GM18505 (cell line): ENCODE measurements at regions not wholly inside any gene's neighbourhood (a gene's known extent, or its start where the extent isn't known, plus 50 kb on each side); places are given as distances from the start of the nearest gene placed in this dataset.

Source experiments
- ATAC-seq: cut with Tn5 transposase; IDR thresholded peaks from one replicate; pipeline ENCODE4 v1.9.1; 2021; ENCODE audit not compliant: unreplicated experiment
- POLR2A ChIP-seq: IDR thresholded peaks from 4 replicates; pipeline ENCODE4 v1.6.1; 2011; ENCODE audit warnings: borderline replicate concordance; ENCODE audit not compliant: insufficient read depth, insufficient read length; ENCODE audit errors: extremely low read depth

DNA sequence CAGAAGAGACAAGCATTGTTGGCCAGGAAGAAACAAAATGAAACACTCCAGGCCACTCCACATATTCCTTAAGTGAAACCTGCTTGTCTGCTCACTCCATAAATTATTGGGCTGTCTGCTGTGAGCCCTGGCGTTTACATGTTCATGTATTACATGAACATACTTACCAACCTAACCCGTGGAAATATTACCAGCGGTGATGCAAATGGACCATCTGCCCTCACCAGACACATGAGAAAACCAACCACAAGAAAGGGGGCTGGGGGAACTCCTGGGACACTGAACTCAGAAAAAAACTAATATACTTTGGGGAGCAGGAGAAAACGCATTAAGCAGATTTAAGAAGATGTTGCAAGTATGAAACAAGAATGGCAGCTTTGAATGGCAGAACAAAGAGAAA lies 731.2 kb upstream of the IGFBP3 start:
- ATAC-seq: no peak
- TF ChIP-seq POLR2A: no peak

DNA sequence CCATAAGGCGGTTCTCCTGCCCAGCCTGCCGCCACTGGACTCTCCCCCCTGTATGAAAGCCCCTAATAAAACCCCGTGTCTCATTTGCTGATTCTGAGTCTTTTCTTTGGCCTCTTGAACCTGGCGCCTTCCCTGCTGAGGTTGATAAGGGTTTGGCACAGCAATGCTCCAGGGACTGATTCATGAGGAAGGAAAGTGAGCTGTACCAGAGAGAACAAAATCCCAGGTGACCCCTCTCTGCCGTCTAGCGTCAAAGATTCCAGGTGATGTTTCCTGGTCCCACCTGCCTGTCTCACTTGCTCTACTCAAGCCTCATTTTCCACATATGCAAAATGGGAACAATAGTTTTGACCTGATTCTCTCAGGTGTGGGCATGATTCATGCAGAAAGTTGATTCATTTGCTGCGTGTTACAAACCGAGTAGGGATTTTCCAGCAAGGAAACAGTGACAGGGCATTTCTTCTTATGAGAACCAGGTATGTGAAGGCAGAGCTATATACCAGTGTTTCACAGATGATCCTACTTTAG lies 730.6 kb upstream of the IGFBP3 start:
- ATAC-seq: no peak
- no peak for TF ChIP-seq POLR2A

DNA sequence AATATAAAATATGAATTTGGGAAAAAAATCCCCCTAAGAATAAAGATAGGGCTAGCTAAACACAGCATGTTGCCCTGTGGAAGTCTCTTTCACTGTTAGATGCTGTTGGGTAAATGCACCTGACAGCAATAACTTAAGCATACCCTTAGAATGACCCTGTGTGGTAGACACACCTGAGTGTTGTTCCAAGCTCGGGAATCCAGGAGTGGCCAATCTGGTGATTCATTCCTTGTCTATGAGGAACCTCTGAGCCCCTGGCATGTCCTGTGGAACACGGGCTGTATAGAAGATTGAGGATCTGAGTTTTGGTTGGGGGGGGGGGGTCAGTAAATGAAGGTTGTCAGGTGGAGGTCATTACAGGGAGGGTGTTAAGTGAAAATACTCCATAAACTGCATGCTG lies 730.0 kb upstream of the IGFBP3 start:
- ATAC-seq: no peak
- TF ChIP-seq POLR2A: no peak

DNA sequence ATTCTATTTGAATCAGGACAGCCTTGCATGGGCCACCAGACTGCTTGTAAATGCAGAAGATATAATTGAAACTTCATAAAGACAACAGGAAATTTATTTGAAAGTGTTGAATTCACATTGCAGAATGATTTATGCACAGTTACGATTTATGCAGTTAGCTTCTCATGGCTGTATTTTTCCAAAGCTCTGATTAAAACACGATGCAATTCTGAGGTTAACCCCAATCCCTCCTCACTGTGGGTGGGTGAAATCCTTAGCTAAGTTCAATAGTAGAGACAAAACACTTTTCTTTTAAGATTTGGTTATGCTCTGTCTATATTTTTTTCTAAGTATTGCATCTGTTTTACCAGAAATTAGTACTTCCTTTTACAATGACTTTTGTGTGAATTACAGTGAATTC lies 728.8 kb upstream of the IGFBP3 start:
- no peak for TF ChIP-seq POLR2A
- ATAC-seq: no peak

DNA sequence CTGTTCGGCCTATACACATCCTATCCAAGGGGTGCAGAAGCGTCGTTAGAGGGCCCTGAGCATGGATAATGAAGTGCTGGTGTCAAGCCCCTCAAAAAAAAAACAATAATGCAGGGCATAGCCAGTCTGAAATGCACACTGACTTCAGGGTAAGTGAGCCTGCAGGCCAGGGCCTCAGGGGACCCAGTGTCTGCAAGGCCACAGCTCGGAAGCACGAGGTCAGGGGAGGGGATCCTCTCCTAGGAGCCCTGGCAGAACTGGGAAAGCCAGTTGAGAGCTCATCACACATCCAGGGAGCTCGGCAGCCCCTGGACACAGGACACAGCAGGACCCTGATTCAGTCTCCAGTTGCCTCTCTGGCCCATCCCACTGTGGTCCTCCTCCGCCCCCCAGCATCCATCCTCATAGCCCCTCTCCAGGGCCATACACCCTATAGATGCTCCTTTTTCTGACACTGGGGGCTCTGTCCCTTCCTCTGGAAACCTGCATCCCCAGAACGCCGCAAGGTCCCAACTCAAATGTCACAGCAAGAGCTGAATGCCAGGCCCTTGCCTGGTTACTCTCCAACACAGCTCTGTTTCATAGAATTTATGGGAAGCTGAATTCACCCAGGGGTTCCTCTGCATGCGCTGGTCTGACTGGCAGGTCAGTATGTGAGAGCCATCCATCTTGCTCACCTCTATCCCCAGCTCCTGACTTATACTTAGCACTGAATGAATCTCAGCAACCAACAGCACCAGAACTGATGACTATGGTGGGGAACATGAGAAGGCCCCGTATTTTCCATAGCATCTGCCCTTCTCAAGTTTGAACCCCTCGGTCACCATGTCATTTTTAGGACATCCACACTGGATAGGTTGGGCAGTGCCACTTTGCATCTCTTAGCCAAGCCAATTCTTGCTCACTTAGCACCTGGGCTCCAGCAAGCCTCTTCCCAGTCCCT lies 717.0 kb upstream of the IGFBP3 start:
- TF ChIP-seq POLR2A: no peak
- ATAC-seq: no peak

DNA sequence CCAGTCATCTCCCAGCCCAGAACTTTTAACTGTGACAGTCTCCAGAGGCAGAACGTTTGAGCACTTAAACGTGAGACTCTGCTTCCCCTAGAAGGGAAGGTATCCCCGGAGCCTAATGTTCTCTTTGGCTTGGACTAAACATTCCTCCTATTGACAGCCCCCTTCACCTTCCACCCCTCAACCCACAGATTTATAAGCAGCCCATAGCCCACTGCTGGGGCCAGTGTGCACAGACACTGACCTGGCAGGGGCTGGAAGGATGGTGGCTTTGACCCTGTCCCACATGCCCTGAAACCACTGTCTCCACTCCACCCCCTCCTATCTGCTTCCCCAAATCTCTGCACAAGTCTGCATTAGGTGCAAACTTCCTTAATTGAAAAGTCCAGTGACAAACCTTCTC lies 715.0 kb upstream of the IGFBP3 start:
- ATAC-seq: no peak
- TF ChIP-seq POLR2A: no peak

DNA sequence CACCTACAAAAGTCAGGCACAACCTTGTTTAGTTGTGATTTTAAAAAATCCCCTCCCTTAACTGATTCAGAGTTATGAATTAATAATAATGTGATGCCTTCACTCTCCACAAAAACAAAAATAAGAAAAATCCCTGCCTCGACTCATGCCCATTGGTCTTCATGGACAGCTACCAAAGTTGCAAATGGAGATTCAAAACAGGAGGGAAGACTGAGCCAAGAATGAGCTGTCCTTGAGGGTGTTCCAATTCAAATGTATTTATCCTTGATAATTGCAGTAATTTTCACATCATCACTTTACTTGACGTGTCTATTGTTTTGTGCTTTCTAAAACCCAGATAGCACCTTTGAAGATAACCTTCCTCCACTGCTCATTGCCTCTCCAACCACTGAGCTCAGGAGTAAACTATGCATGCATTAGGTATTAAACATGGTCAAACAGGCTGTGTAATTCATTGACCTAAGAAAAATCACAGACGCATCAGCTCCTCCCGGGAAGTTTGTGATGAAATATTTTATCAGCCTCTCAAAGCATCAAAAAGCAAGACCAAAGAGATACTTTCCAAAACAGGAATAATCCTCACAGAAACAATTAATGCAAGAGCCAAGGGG lies 712.7 kb upstream of the IGFBP3 start:
- ATAC-seq: no peak
- TF ChIP-seq POLR2A: no peak

DNA sequence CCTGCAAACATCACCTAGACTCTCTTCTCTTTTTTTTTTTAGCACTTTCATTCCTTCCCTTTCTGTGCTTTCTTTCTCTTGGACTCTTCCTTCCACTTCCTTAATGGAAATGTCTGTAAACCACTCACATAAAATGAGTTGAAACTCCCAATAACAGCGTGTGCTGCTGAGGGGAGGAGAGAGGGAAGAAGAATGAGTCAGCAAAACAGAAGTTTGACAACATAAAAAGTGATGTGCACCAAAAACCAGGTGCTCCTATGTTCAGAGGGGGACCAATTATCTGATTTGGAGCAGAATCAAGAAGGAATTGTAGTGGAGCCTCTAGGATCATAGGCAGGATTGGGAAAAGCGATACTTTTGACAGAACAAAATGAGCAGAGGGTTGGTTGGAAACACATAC lies 712.1 kb upstream of the IGFBP3 start:
- TF ChIP-seq POLR2A: no peak
- no peak for ATAC-seq

DNA sequence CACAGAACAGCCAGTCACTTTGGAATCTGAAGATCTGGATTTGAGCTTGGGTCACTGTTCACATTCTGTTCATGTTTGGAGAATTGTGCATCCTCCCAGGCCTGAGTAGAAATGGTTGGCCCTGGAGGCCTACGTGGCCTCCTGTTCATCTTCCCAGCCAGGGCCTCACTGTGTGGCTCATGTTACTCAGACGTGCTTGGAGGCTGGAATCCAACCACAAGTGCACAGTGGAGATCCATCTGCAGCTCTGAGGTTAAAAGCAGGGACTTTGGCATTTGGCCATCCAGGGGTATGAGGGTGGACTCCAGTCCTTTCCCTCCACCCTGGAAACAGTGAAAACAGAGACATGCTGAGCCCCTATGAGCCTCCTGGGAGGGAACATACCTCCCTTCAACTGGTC lies 709.0 kb upstream of the IGFBP3 start:
- no peak for ATAC-seq
- no peak for TF ChIP-seq POLR2A

DNA sequence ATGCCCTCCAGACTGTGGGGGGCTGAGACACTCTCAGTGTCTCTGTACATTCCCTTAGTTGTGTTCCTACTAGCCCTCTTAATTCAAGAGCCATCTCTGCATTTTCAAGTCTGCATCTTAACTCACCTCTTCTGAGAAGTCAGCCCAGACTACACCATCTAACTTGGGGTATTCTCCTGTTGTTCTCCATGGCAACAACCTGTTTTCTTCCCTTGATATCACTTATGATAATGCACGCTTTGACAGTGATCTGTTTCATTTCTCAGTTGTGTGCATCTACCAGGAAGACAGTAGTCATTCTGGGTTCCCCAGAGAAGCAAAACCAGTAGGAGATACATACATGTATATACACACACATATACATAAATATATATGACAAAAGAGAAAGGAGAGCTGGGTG lies 707.3 kb upstream of the IGFBP3 start:
- no peak for TF ChIP-seq POLR2A
- no peak for ATAC-seq

DNA sequence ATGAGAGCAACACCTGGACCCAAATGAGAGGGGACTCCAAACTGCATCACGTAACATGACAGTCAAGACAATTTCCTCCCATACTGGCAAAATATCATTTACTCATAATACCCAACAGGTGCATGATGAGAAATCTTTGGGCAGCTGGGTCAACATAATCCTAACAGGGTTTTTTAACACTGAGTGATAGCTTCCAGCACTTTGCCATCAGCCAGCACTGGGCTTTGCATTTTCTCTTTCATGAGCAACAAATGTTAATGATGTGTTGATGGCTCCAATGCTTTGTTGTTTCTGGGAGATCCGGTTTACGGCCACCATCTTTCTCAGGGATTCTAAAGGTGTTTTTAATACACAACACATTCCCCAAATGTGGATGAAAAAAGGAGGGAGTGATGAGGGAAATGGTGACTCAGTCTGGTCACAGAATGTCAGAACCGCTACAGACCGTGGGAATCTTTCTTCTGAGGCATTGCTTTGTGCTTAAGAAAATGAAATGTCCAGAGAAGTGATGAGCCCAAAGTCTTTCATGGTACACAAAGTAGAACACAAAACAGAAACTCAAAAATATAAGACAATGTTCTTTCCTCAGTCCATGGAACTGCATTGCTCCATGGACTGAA lies 705.7 kb upstream of the IGFBP3 start:
- no peak for ATAC-seq
- no peak for TF ChIP-seq POLR2A

DNA sequence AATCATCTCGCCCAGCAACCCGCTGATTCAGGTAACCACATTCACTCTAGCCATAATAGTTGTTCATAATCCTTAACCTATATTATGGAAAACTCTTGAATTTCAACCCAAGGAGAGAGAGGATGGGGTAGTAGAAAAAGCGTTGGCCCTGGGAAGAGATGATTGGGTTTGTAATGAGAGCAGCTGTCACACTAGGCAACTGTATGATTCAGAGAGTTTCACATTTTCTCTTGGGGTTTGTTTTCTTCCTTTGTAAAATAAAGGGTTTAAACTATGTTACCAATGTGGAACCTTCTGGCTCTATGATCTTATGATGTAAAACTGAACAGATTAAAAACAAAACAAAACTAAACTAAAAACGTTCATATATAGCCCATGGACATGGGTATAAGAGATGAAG lies 705.2 kb upstream of the IGFBP3 start:
- no peak for ATAC-seq

DNA sequence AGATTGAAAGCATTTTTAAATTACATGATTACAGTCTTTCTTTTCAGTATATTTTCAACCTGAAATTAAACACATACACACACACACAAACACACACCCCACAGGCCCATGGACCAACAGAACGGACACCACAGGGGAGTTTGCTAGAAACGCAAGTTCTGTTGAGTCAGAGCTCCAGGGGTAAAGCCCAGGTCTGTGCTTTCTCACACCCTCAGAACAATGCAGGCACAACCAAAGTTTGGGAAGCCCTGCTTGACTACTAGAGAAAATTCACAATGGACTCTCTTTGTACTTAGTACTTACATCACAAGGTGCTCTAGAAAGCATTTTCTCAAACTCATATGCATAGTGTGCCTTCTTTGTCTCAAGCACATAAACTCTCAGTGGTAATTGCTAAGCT lies 704.0 kb upstream of the IGFBP3 start:
- ATAC-seq: no peak
- no peak for TF ChIP-seq POLR2A

More for the DNA sequence above, 705.2 kb upstream of the IGFBP3 start:
- TF ChIP-seq POLR2A: no peak
